MCF 10A (cell line): ENCODE measurements at regions not wholly inside any gene's neighbourhood (a gene's known extent, or its start where the extent isn't known, plus 50 kb on each side); places are given as distances from the start of the nearest gene placed in this dataset.

Source experiments
- BruUV-seq: library from RNA; stranded (reverse); fragments of 400-500 nt; replicated peaks from 2 replicates; lab custom pipeline; 2021; lab: Mats Ljungman, UMichigan
- CTCF ChIA-PET: fragments of 300-600 bp; sonication (Branson Sonifier 250); formaldehyde crosslinking; extraction: SDS; loops from one replicate; lab custom pipeline; 2021; ENCODE audit warnings: antibody characterized with exemption, inconsistent platforms; lab: Yijun Ruan, JAX
- POLR2A ChIA-PET: fragments of 300-600, 350-650 bp; sonication (Branson Sonifier 250); formaldehyde crosslinking; extraction: SDS; loops from one replicate; lab custom pipeline; 2020; ENCODE audit warnings: antibody characterized with exemption, inconsistent platforms; lab: Yijun Ruan, JAX
- DNase-seq: peaks from one replicate; pipeline ENCODE4 v3.0.0-alpha.2; 2018; ENCODE audit not compliant: unreplicated experiment
- H3K27ac Mint-ChIP-seq: one replicate; pipeline ENCODE4 v1.8.0; 2022; ENCODE audit warnings: mild to moderate bottlenecking, low read depth, mixed read lengths; ENCODE audit not compliant: unreplicated experiment
- H3K27me3 Mint-ChIP-seq: one replicate; pipeline ENCODE4 v1.8.0; 2022; ENCODE audit warnings: mixed read lengths; ENCODE audit not compliant: insufficient read depth, unreplicated experiment
- H3K36me3 Mint-ChIP-seq: one replicate; pipeline ENCODE4 v1.8.0; 2022; ENCODE audit warnings: mild to moderate bottlenecking, moderate library complexity, mixed read lengths; ENCODE audit not compliant: insufficient read depth, unreplicated experiment
- H3K4me1 Mint-ChIP-seq: one replicate; pipeline ENCODE4 v1.8.0; 2022; ENCODE audit warnings: mixed read lengths; ENCODE audit not compliant: insufficient read depth, unreplicated experiment
- H3K4me3 Mint-ChIP-seq: one replicate; pipeline ENCODE4 v1.8.0; 2022; ENCODE audit warnings: mild to moderate bottlenecking, moderate library complexity, mixed read lengths; ENCODE audit not compliant: unreplicated experiment
- H3K9me3 Mint-ChIP-seq: one replicate; pipeline ENCODE4 v1.8.0; 2022; ENCODE audit warnings: mixed read lengths; ENCODE audit not compliant: unreplicated experiment
- intact Hi-C: fragments of 100-400 bp; cut with micrococcal nuclease; formaldehyde crosslinking; loops from 2 replicates; pipeline ENCODE4 v1.14.1; 2022
- TF ChIP-seq, protein P1 (sequence below): fragments of 200-600 bp; IDR thresholded peaks from one replicate; pipeline ENCODE4 v1.8.0; 2022; ENCODE audit warnings: antibody characterized with exemption, mild to moderate bottlenecking; ENCODE audit not compliant: unreplicated experiment

DNA sequence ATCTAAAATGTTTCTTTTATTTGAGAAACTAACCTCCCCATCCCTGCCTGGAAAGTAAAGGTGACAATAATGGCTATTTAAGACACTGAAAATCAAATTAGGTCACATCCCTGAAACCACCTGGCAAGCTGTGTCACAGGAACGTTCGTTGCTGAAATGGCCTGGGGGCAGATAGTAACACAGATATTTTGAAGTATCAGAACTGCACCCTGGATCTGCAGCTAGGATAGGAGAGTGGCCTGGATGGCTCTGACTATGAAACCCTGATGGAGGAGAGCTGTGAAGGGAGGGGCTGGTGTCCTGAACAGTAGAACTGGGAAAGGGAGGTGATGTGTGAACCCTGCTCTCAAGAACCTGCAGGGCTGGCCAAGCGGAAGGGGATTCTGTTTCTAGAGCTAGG, 648.3 kb upstream of the CFAP20DC start:
- no peak overlapping the region for H3K4me3 Mint-ChIP-seq
- no peaks in the 10 kb centered on the region for H3K27me3 Mint-ChIP-seq

DNA sequence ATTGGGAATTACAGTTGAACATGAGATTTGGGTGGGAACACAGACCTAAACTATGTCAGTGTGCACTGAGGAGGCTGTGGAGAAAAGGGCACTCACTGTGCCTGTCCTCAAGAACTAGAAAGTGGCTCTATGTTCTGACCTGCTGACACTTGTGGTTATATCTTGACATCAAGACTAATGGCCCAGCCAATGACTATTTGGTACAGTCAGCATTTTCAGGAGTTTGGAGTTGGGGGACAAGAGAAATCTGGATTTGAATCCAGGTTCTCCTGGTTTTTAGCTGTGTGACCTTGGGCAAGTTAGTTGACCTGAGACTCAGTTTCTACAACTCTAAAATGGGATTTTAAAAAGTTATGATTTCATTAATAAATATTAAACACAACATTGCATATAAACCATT, 647.0 kb upstream of the CFAP20DC start:
- no TSS peak for BruUV-seq

More for the DNA sequence above, 648.3 kb upstream of the CFAP20DC start:
- TF ChIP-seq, protein P1, sequence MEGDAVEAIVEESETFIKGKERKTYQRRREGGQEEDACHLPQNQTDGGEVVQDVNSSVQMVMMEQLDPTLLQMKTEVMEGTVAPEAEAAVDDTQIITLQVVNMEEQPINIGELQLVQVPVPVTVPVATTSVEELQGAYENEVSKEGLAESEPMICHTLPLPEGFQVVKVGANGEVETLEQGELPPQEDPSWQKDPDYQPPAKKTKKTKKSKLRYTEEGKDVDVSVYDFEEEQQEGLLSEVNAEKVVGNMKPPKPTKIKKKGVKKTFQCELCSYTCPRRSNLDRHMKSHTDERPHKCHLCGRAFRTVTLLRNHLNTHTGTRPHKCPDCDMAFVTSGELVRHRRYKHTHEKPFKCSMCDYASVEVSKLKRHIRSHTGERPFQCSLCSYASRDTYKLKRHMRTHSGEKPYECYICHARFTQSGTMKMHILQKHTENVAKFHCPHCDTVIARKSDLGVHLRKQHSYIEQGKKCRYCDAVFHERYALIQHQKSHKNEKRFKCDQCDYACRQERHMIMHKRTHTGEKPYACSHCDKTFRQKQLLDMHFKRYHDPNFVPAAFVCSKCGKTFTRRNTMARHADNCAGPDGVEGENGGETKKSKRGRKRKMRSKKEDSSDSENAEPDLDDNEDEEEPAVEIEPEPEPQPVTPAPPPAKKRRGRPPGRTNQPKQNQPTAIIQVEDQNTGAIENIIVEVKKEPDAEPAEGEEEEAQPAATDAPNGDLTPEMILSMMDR = no peak
- POLR2A ChIA-PET = interaction anchor here (0.6 to 1.2 kb wide), 2 partner anchors 27 to 38 kb away, joined by 3 read pairs; no protein-coding TSS in a partner anchor
- no TSS peak for BruUV-seq
- no peak overlapping the region for H3K27ac Mint-ChIP-seq
- intact Hi-C loops = no loop called here
- peaks cover 6% of the 10 kb centered on the region for H3K4me1 Mint-ChIP-seq
- no peaks in the 10 kb centered on the region for H3K9me3 Mint-ChIP-seq
- CTCF ChIA-PET = no interaction called here
- no peak for DNase-seq
- no peaks in the 10 kb centered on the region for H3K36me3 Mint-ChIP-seq

DNA sequence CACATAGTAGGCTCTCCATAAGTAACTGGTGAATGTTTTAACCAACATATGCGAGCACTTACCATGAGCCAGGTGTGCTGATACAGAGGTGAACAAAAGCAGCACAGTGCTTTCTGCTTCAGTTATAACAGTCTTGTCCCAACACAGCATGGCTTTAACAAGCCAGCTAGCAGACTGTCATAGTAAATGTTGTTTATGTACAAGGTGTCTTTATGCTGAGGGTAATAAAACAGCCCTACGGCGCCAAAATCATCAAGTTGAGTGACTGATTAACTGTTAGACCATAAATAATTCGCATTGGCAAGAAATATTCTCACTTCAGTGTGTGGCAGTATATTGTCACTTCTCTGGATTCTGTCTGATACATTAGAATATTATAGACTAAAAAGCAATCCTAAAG, 646.0 kb upstream of the CFAP20DC start:
- H3K36me3 Mint-ChIP-seq = no peaks in the 10 kb centered on the region
- no peak overlapping the region for H3K4me3 Mint-ChIP-seq
- no peaks in the 10 kb centered on the region for H3K9me3 Mint-ChIP-seq
- BruUV-seq = no TSS peak
- peaks cover 6% of the 10 kb centered on the region for H3K4me1 Mint-ChIP-seq
- H3K27me3 Mint-ChIP-seq = no peaks in the 10 kb centered on the region
- ChIA-PET CTCF (no interaction called here), POLR2A (no interaction called here)
- intact Hi-C loops = no loop called here
- no peak overlapping the region for H3K27ac Mint-ChIP-seq
- TF ChIP-seq, protein P1 = no peak
- no peak for DNase-seq

More for the DNA sequence above, 647.0 kb upstream of the CFAP20DC start:
- H3K4me1 Mint-ChIP-seq = peaks cover 6% of the 10 kb centered on the region
- CTCF ChIA-PET = interaction anchor here (0.6 to 0.7 kb wide), 2 partner anchors 125 to 702 kb away, joined by 3 read pairs; no protein-coding TSS in a partner anchor
- intact Hi-C loops = no loop called here
- POLR2A ChIA-PET = interaction anchor here (1.2 kb wide), 1 partner anchor 26 kb away, joined by 3 read pairs; no protein-coding TSS in a partner anchor
- no peaks in the 10 kb centered on the region for H3K9me3 Mint-ChIP-seq
- H3K27ac Mint-ChIP-seq = no peak overlapping the region
- TF ChIP-seq, protein P1 = no peak
- H3K36me3 Mint-ChIP-seq = no peaks in the 10 kb centered on the region
- H3K4me3 Mint-ChIP-seq = no peak overlapping the region
- H3K27me3 Mint-ChIP-seq = no peaks in the 10 kb centered on the region
- no peak for DNase-seq

DNA sequence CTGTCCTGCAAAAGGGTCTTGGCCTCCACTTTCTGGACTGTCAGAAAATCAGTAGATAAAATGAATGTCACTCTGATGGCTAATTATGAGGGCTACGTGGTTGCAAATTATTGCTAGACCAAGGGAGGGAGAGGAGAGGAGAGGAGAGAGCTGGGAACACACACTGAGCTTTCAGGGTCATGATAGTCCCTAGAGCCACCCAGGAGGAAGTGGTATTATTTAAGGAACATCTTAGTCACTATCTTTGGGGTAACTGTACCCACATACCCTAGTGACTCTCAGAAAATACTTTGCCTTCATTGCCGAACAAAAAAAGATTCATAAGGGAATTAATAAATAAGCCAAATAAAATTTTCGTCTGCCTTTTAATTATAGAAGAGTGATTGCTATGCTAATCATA, 642.3 kb upstream of the CFAP20DC start:
- no peak overlapping the region for H3K4me3 Mint-ChIP-seq
- no peaks in the 10 kb centered on the region for H3K4me1 Mint-ChIP-seq
- no peaks in the 10 kb centered on the region for H3K36me3 Mint-ChIP-seq
- no peak for DNase-seq
- BruUV-seq = no TSS peak
- intact Hi-C loops = no loop called here
- TF ChIP-seq, protein P1 = no peak
- H3K27ac Mint-ChIP-seq = no peak overlapping the region
- CTCF ChIA-PET = interaction anchor here (0.7 kb wide), 1 partner anchor 14 kb away, joined by 3 read pairs; no protein-coding TSS in a partner anchor
- no peaks in the 10 kb centered on the region for H3K27me3 Mint-ChIP-seq
- POLR2A ChIA-PET = no interaction called here
- H3K9me3 Mint-ChIP-seq = no peaks in the 10 kb centered on the region
